ENCODE measurements at regions not wholly inside any gene's neighbourhood (a gene's known extent, or its start where the extent isn't known, plus 50 kb on each side); places are given as distances from the start of the nearest gene placed in this dataset.

- DNase-seq (ENCODE audit: low read depth) = no peak
These were observed 173.6 kb upstream of the SGK1 start for GRCh38 chr6:134491477-134491876.

GRCh38 chr6:134482593-134483270 lies 164.8 kb upstream of the SGK1 start:
- DNase-seq (ENCODE audit: low read depth) = no peak

DNA sequence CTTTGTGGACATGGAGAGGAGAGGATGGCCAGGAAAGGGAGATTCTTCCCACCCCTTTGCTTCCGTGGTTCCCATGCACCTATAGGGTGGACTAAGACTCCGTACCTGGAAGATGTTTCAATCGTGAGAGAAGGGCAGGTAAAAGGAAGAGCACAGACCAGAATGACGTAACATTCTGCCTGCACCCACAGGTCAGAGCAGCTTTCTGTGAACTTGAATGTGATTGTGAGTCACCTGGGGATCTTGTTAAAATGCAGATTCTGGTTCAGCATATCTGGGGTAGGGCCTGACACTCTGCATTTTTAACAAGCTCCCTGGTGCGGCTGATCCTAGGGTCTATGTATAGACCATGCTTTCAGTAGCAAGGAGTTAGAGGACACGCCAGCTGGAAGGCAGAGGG lies 164.1 kb upstream of the SGK1 start:
- DNase-seq (ENCODE audit: low read depth) = no peak

DNA sequence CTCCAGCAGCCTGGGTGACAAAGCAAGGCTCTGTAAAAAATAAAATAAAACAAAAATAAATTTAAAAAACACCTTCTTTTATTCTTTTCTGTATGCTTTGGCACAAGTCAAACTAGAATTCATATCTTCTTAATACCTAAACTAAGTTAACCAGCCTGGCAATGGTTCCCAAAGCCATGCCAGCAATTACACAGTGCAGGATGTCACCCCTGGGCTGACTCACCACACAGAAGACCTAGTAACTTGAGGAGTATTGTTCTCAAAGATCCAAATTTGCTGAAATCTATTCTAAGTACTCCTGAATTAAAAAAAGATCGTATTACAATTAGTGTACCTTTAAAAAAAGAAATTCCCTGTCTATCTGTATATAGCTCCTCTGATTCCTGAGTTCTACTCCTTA lies 162.7 kb upstream of the SGK1 start:
- no peak for DNase-seq (ENCODE audit: low read depth)

DNA sequence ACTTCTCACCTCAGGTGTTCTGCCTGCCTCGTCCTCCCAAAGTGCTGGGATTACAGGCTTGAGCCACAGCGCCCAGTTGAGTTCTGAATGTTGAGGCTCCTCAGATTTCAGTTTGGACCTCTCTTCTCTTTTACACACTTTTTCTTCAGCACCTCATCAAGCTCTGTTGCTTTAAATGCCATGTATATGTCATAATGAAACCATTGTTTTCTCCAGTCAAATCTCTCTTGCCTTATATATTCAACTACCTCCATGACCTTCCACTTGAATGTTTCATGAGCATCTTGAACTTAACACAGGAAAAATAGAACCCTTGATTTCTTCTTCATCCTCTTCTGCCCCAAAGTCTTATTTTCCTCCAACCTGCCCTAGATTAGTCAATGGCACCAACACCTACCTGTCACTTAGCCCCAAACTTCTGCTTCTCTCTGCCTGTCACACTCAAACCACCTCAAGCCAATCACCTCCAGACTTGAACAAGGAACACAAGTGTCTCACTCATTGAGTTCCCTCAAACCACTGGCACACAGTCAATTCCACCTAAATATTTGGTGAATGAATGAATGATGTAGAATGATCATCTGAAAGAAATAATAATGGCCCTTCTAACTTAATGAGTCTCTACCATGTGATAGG lies 161.0 kb upstream of the SGK1 start:
- no peak for DNase-seq (ENCODE audit: low read depth)

DNA sequence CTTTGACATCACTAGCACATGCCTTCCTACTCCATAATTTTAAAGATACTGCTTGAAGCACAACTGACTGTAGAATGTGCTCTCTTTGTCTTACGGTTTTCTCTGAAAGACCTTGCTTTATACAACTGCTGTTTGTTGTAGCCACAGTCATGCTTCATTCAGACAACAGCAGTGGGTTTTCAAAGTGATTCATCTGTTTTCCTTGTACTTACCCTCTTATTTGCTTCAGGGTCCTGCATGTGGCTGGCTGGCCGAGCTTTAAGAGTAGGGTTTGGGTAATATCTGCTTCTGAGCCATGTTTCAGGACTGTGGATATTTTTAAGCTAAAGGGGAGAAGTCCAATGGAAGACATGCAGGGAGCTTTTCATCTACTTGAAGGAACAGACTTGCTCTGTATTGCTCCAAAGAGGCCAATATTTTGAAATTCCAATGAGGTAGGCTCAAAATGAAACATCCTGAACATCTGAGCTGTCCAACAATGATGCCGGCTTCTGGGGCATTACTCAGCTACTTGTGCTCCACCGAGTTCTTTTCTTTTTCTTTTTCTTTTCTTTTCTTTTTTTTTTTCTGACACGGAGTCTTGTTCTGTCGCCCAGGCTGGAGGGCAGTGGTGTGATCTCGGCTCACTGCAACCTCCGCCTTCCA lies 160.2 kb upstream of the SGK1 start:
- DNase-seq (ENCODE audit: low read depth) = no peak

DNA sequence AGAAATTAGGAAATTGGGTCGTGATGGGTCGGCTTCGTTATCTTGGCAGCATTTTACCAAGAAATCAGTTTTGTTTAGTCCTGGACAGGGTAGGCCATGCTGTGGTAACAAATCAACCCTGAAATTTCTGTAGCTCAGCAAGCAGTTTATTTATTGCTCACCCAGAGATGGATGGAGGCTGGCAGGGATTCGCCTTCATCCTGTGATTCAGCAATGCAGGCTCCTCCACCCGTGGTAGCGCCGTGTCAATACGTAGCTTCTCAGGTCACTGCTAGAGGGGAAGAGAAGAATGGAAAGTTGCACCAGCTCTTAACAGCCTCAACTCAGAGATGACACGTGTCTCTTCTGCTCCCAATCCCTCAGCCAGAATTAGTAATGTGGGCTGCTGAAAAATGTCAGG lies 157.0 kb upstream of the SGK1 start:
- DNase-seq (ENCODE audit: low read depth) = no peak

GRCh38 chr6:134472661-134473060 lies 154.7 kb upstream of the SGK1 start:
- no peak for DNase-seq (ENCODE audit: low read depth)

DNA sequence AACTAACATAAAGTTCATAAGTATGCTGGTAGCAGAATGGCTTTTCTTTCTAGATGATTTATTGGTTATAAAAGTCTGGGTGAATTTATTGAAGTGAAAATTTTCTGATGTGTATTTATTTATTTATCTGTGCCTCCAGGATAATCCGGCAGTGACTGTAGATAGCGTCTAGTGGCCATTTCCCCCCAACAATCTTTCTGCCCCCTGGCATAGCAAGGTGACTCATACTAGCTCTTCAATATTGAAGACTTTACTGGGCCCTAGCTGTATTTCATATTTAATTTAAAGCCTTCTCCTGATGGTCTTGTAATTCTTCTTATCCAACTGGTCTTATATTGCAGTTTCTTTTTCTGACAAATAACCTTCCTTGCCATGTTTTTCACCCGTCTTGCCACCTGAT lies 154.1 kb upstream of the SGK1 start:
- no peak for DNase-seq (ENCODE audit: low read depth)

GRCh38 chr6:134470457-134470975 lies 152.6 kb upstream of the SGK1 start:
- no peak for DNase-seq (ENCODE audit: low read depth)

DNA sequence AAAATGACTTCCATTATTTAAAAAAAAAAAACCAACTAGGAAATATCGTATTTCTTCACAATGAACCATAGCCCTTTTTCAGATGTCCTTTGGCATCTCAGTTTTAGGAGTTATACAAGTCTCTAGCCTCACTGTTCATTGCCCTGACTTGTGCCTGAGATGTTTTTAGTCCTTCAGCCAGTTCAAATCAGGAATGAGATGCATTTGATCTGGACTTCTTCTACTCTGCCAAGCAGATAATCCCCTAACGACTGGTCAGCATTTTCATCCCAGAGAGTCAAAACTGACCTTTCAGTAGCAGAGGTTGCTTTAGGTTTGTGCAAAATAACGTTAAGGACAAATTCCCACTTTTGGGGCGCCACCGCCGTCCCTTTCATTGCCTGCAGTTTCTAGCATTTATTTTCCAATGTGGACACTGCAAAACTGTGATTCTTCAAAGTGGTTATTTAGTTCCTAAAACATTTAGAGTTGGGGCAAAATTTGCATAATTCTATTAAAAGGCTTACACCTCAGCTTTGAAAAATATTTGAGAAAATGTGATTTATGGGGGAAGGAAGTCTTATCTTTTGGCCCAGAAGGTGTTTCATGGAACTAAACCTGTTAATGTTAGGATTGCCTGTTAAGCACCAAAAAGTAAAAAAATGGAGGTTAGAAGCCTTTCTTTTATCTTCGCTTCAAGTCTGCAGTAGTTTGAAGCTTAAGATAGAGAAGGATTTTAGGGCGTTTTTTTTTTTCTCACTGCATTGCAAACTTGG lies 152.0 kb upstream of the SGK1 start:
- DNase-seq (ENCODE audit: low read depth) = no peak

- DNase-seq (ENCODE audit: low read depth) = no peak
These were observed 150.7 kb upstream of the SGK1 start for GRCh38 chr6:134468633-134469032.

DNA sequence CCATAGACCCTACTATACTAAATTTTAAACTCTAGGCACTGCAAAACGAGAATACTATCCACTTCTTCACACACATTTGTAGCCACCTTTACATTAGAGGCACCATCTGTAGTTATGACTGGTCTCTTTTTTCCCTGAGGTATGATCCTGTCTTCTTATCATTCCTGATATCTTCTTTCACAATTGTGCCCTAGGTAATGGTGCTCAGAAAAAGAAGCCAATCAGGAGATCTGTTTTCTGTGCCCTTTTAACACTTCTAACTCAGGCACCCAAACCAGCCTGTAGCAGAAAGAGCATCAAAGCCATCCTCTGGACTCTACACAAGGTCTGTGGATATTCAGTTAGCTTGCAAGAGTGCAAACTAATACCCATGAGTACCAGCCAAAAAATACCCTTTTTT lies 149.7 kb upstream of the SGK1 start:
- DNase-seq (ENCODE audit: low read depth) = no peak

DNA sequence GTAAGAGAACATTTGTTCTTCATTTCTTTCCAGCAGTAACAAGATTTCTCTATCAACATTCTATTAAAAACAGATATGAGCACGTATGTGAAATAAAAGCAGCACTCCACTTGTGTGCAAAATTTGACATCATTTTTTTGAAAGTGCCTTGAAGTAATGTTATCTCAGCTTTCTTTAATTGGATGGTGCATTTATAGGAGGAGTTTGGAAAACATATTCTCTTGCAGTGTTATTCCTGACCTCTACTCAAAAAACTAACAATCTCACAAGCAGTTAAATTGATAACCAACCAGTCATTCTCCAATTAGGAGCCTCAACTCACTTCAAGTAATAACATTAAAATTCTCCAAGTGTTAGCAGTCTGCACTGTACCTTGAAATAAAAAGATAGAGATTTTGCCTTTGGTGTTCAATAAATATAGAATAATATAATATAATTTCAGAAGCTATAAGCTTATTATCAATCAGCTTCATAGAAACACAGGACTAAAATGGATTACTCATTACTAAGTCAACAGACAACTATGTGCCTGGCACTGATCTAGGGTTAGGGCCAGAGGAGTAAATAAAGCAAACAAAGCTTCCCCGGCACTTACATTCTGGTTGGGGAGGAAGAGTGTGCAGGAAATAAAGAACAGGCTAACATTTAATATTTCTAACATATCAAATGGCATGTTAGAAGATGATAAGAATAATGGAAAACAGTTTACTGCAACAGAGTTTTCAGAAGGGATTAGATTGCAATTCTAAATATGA lies 149.0 kb upstream of the SGK1 start:
- DNase-seq (ENCODE audit: low read depth) = no peak

- DNase-seq (ENCODE audit: low read depth) = no peak
These were observed 146.9 kb upstream of the SGK1 start for GRCh38 chr6:134464690-134465411.

- no peak for DNase-seq (ENCODE audit: low read depth)
These were observed 141.1 kb upstream of the SGK1 start for GRCh38 chr6:134458857-134459657.

- DNase-seq (ENCODE audit: low read depth) = no peak
These were observed 140.0 kb upstream of the SGK1 start for GRCh38 chr6:134457941-134458340.

DNA sequence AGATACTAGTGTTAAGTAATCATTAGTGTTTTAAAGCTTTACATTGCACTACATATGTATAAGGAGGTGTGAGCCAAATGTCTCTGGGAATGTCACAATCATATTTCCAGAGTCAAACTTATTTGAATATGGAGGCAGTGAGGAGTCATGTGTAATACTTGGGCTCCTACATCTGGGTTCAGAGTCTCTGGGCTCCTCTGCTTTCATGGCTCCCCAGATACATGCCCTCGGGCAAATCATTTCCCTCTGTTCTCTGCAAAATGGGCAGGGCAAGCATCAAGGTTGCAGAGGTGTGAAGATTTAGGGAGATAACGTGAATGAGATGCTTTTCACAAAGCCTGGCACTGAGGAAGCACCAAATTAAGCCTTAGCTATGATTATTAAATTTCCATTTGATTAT lies 138.3 kb upstream of the SGK1 start:
- no peak for DNase-seq (ENCODE audit: low read depth)

- no peak for DNase-seq (ENCODE audit: low read depth)
These were observed 137.4 kb upstream of the SGK1 start for GRCh38 chr6:134455319-134455718.

- DNase-seq (ENCODE audit: low read depth) = no peak
These were observed 136.9 kb upstream of the SGK1 start for GRCh38 chr6:134454794-134455193.

Measured in activated T-helper 9 cell treated with anti-CD3 and anti-CD28 coated beads, Interleukin-2, amount 50 U/mL, for 16 hours (primary cell).